WERI-Rb-1 (cell line): ENCODE measurements at regions not wholly inside any gene's neighbourhood (a gene's known extent, or its start where the extent isn't known, plus 50 kb on each side); places are given as distances from the start of the nearest gene placed in this dataset.

Experiments used
- DNase-seq: peaks from one replicate; pipeline ENCODE4 v3.0.0-alpha.2; 2020
- H3K27ac ChIP-seq: fragments of 250-450 bp; sonication (Bioruptor Pico); 2 replicates; pipeline ENCODE4 v1.5.1; 2020; ENCODE audit warnings: mild to moderate bottlenecking, moderate library complexity
- H3K27me3 ChIP-seq: fragments of 250-450 bp; sonication (Bioruptor Pico); 2 replicates; pipeline ENCODE4 v1.5.1; 2021; ENCODE audit warnings: mild to moderate bottlenecking, low read depth, moderate library complexity; ENCODE audit not compliant: insufficient read depth, severe bottlenecking
- H3K36me3 ChIP-seq: fragments of 250-450 bp; sonication (Bioruptor Pico); 2 replicates; pipeline ENCODE4 v1.5.1; 2020; ENCODE audit warnings: mild to moderate bottlenecking, moderate library complexity
- H3K4me3 ChIP-seq: 2 replicates; pipeline ENCODE4 v1.5.1; 2011; ENCODE audit warnings: low read depth, mild to moderate bottlenecking, control low read depth, low read length
- H3K9me3 ChIP-seq: fragments of 250-450 bp; sonication (Bioruptor Pico); 2 replicates; pipeline ENCODE4 v1.5.1; 2021; ENCODE audit warnings: mild to moderate bottlenecking, moderate library complexity; ENCODE audit not compliant: severe bottlenecking
- TF ChIP-seq, protein P1 (sequence below): IDR thresholded peaks from 2 replicates; pipeline ENCODE4 v1.5.1; 2011; ENCODE audit warnings: low read depth, mild to moderate bottlenecking, control low read depth, inconsistent platforms, low read length

DNA sequence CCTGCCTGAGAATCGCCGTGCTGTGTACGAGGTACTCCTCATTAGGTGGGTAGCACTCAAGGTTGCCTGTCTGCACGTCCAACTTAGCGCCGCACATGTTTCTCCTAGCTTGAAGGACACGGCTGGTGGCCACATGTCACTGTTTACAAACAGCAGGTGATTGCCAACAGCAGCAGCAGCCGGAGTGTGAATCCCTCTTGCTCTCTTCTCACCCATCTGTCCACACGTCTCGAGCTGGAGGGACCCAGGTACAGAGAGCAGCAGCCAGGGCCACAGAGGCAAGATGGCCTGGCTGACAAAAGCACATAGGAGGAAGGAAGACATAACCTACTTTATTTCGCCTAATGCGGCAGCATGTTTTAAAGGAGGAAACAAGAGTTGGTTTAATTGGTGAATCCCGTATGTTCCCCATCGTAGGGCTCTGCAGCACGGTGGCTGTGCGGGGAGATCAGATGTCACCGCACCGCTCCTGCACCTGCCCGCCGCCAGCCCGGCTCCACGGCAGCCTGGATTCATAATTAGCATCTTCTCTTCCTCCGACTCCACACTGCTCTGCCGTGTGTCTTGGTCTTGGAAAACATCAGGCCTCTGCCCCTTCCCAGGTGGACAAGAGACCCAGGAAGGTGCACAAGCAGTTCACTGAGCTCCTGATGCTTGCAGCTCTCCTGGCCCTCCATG lies 201.6 kb upstream of the IRX1 start:
- no peaks in the 10 kb centered on the region for H3K36me3 ChIP-seq
- H3K27me3 ChIP-seq = peaks cover 87% of the 10 kb centered on the region
- DNase-seq = no peak
- H3K9me3 ChIP-seq = peaks cover 26% of the 10 kb centered on the region
- TF ChIP-seq, protein P1, sequence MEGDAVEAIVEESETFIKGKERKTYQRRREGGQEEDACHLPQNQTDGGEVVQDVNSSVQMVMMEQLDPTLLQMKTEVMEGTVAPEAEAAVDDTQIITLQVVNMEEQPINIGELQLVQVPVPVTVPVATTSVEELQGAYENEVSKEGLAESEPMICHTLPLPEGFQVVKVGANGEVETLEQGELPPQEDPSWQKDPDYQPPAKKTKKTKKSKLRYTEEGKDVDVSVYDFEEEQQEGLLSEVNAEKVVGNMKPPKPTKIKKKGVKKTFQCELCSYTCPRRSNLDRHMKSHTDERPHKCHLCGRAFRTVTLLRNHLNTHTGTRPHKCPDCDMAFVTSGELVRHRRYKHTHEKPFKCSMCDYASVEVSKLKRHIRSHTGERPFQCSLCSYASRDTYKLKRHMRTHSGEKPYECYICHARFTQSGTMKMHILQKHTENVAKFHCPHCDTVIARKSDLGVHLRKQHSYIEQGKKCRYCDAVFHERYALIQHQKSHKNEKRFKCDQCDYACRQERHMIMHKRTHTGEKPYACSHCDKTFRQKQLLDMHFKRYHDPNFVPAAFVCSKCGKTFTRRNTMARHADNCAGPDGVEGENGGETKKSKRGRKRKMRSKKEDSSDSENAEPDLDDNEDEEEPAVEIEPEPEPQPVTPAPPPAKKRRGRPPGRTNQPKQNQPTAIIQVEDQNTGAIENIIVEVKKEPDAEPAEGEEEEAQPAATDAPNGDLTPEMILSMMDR = no peak
- H3K27ac ChIP-seq = no peak overlapping the region
- H3K4me3 ChIP-seq = no peak overlapping the region

DNA sequence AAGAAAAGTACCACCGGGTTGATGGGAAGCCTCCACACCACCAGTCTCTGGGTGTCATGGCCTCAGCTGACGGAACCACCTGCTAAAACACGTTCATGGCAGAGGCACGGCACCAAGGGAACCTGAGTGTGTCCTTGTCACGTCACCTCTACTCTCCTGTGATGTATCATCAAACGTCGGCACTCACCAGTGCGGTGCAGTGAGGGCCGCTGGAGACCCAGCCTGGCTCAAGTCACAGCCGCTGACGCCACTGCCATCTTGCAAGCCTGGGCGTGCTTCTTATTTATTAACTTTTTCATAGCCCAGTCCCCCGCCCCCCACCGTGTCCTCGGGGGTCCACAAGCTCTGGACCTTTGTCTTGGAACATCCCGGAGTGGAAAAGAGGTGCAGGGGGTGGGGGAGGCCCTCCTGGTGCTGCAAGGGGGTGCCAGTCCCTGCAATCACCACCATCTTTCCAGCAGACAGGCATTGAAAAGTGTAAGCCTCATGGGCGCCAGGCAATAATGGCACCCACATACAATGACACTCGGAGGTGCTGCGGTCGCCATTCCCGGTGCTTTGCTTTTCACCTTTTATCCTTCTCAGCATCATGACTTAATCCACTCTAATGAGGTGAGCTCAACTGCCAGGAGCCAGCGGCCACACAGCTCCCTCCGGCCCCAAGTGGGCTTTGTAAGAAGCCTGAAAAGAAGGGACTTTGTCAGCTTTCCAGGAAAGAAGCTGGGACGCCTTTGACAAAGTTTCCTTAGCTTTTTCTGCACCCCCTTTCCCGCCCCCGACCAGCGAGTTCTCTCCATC lies 202.3 kb upstream of the IRX1 start:
- no peaks in the 10 kb centered on the region for H3K36me3 ChIP-seq
- H3K4me3 ChIP-seq = no peak overlapping the region
- no peak overlapping the region for H3K27ac ChIP-seq
- no peak for DNase-seq
- H3K9me3 ChIP-seq = peaks cover 23% of the 10 kb centered on the region
- H3K27me3 ChIP-seq = peaks cover 87% of the 10 kb centered on the region
- TF ChIP-seq, protein P1 = no peak

- no peak overlapping the region for H3K4me3 ChIP-seq
- DNase-seq = peak; percentile 17
- TF ChIP-seq, protein P1 = no peak
These were observed 203.2 kb upstream of the IRX1 start for GRCh38 chr5:3392306-3392939.

DNA sequence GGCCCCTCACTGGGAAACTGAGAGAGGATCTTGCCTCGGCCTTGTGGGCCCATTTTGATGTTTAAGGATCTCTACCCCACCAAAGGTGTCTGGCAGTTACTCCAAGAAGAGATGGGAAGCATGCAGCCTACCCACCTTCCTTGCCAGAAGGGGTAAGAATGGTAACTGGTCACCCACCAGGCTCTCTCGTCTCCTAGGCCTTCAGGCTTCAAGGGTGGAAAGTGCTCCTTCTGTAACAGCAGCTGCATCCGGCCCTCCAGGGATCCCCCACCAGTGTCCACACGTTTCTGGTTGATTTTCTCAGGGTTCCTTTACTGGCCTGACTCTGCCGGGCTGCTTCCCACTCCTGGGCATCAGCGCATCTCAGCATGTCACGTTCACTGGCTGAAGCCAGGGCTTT lies 204.4 kb upstream of the IRX1 start:
- peaks cover 19% of the 10 kb centered on the region for H3K9me3 ChIP-seq
- no peak overlapping the region for H3K27ac ChIP-seq
- TF ChIP-seq, protein P1 = no peak
- H3K36me3 ChIP-seq = no peaks in the 10 kb centered on the region
- H3K27me3 ChIP-seq = peaks cover 87% of the 10 kb centered on the region
- no peak for DNase-seq
- no peak overlapping the region for H3K4me3 ChIP-seq

More at GRCh38 chr5:3392306-3392939, 203.2 kb upstream of the IRX1 start:
- H3K36me3 ChIP-seq = no peaks in the 10 kb centered on the region
- peaks cover 17% of the 10 kb centered on the region for H3K9me3 ChIP-seq
- no peak overlapping the region for H3K27ac ChIP-seq
- peaks cover 87% of the 10 kb centered on the region for H3K27me3 ChIP-seq

DNA sequence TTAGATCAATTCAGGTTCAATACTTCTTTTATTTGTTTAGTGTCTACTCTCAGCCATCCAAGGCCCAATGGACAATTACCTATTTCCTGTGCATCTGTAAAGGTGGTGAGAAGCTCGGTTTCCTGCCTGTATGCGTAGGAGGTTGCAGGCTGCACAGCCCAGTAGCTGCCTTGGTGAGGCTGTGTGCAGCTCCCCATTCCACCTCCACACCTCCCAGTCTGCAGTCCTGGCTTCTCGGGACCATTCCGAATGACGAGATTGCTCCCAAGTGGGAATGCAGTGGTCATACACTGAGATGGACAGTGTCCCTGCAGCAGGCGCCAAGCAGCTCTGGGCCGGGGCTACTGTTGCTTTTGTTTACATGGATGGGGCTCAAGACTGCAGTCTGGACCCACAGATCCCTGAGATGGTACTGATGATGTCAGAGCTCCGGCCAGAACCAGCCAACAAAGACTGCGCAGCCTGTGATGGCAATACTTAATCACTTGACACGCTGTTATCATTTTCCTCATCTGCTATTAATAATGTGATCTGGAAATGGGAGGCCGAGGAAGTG lies 206.1 kb upstream of the IRX1 start:
- Histone ChIP-seq H3K4me3 (no peak overlapping the region), H3K27me3 (peaks cover 92% of the 10 kb centered on the region), H3K9me3 (peaks cover 20% of the 10 kb centered on the region), H3K36me3 (no peaks in the 10 kb centered on the region), H3K27ac (no peak overlapping the region)
- DNase-seq = no peak
- TF ChIP-seq, protein P1 = no peak
